OCI-LY7 (cell line): ENCODE measurements at regions not wholly inside any gene's neighbourhood (a gene's known extent, or its start where the extent isn't known, plus 50 kb on each side); places are given as distances from the start of the nearest gene placed in this dataset.

ENCODE experiments used
- EZH2phosphoT487 ChIP-seq: fragments of 200-600 bp; sonication (generic); IDR thresholded peaks from 2 replicates; pipeline ENCODE4 v1.6.1; 2018; ENCODE audit warnings: low read depth, borderline replicate concordance, mild to moderate bottlenecking, mixed run types, antibody characterized with exemption, low read length, moderate library complexity, mixed read lengths
- TF ChIP-seq, protein P1 (sequence below): fragments of 200-600 bp; sonication (generic); conservative IDR thresholded peaks from 2 replicates; pipeline ENCODE4 v1.5.1; 2014; ENCODE audit warnings: mild to moderate bottlenecking, antibody characterized with exemption, low read length, moderate library complexity, mixed read lengths

DNA sequence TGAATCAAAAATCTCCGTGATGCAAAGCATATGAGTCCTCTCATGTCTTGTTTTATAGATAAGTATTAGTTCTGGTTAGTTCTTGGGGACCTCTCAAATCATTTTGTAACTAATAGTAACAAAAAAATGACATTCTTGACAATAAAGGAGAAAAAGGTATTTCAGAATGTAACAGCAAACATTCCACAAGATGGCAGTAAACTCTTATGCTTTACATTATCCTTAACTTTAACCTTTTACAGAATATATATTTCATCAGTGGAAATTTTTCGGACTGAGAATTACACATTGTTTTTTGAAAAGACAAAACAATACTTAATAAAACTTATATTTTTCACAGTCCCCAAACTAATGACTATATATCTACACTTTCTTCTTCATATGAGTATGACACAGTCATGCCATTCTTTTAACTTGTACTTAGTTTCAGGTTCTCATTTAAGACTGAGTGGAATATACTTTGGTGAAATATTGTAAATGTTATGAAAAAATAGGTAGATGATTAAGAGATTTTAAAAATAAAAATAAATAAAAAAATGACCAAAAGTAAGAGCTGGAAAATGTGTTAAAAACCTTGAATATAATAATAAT lies 142.9 kb upstream of the NXPH2 start:
- TF ChIP-seq, protein P1, sequence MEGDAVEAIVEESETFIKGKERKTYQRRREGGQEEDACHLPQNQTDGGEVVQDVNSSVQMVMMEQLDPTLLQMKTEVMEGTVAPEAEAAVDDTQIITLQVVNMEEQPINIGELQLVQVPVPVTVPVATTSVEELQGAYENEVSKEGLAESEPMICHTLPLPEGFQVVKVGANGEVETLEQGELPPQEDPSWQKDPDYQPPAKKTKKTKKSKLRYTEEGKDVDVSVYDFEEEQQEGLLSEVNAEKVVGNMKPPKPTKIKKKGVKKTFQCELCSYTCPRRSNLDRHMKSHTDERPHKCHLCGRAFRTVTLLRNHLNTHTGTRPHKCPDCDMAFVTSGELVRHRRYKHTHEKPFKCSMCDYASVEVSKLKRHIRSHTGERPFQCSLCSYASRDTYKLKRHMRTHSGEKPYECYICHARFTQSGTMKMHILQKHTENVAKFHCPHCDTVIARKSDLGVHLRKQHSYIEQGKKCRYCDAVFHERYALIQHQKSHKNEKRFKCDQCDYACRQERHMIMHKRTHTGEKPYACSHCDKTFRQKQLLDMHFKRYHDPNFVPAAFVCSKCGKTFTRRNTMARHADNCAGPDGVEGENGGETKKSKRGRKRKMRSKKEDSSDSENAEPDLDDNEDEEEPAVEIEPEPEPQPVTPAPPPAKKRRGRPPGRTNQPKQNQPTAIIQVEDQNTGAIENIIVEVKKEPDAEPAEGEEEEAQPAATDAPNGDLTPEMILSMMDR, result peak; percentile 74
- no peak for TF ChIP-seq EZH2phosphoT487
